ENCODE measurements at regions not wholly inside any gene's neighbourhood (a gene's known extent, or its start where the extent isn't known, plus 50 kb on each side); places are given as distances from the start of the nearest gene placed in this dataset.
A peak's percentile ranks its signal among the peaks of the same experiment; 100 is the strongest.
"Not testable (repeated sequence)": the region's sequence is repeated elsewhere in the genome, so short reads cannot be mapped to it uniquely, and the experiment has no call there.

DNA sequence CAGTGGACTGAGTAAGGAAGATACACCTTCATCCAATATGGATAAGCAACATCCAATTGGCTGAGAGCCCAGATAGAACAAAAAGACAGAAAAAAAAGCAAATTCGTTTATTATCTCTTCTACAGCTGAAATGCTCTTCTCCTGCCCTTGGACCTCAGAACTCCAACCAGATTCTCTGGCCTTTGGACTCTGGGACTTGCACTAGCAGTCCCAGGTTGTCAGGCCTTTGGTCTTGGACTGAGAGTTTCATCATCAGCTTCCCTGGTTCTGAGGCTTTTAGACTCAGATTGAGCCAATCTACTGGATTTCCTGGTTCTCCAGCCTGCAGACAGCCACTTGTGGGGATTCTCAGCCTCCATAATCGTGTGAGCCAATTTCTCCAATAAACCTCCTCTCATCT lies 926.8 kb downstream of the PLA2G4A start:
- DNase-seq, result no peak

DNA sequence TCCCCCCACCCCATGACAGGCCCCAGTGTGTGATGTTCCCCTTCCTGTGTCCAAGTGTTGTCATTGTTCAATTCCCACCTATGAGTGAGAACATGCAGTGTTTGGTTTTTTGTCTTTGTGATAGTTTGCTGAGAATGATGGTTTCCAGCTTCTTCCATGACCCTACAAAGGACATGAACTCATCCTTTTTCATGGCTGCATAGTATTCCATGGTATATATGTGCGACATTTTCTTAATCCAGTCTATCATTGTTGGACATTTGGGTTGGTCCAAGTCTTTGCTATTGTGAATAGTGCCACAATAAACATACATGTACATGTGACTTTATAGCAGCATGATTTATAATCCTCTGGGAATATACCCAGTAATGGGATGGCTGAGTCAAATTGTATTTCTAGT lies 927.9 kb downstream of the PLA2G4A start:
- DNase-seq, result not testable (repeated sequence)

DNA sequence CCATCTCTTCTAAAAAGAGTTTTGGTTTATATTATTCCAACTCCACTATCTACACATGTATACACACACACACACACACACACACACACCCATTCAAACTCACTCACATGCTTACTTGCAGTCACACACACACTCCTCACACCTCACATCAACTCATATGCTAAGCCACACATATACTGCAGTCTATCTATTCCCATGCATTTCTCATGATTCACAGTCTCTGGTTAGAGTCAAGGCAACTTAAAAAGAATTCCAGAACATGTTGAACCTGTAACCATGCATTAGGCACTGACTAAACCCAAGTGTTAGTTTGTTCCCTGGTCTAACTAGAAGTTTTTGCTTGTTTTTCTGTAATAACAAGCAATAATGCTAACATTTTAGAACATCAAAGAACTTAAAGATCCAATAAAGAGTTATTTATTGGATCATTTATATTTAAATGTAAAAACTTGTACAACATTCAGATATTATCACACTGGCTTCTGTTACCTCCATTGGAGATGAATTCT lies 931.1 kb downstream of the PLA2G4A start:
- DNase-seq, result no peak

DNA sequence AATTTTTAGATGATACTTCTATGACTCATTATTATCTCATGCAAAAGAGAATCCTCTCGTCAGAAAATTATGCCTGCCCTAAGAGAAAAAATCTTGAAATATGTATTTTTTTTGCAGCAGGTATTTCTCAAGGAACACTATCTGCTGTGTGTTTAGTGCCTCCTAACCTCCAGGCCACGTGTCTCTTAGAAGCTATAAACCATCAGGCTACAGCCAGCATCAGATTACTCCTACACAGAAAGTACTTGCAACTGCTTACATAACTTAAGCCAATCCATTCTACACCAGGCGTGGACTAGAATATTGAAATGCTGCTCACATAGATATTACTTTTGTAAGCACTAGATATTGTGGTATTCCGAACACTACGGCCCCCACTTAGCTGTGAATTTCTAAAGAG lies 933.4 kb downstream of the PLA2G4A start:
- no peak for DNase-seq

DNA sequence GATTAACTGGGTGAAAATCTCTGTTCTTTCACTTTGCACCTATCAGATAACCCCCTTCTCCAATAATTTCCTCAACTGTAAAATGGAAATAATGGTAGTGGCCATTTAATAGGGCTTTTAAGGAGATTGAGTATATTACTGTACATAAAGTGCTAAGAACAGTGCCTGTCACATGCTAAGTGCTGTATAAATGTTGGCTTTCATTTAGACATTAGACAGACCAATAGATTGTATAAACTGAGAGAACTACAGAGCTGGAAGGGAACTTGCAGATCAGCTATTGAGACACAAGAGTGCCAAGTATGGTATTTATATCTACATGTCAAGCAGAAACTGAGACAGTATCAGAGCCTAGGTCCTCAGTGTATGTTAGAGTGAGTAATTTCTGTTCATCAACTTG lies 934.7 kb downstream of the PLA2G4A start:
- no peak for DNase-seq

DNA sequence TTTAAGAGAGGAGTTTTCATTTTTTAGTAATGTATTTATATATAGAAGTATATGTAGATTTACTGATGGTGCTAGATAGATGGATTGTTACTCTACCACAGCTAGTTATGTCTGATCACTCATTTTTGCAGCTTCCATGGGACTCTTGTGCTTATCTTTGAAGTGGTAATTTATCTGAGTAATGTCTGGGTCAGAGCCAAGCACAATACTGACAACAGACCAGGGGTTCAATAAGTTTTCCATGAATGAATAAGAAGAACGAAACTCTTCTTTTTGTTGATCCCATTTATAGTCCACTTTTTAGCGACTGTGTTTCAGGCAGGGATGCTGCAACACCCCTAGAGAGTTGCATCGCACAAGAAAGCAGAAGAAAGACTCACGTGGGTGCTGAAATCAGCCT lies 935.2 kb downstream of the PLA2G4A start:
- DNase-seq, result no peak

DNA sequence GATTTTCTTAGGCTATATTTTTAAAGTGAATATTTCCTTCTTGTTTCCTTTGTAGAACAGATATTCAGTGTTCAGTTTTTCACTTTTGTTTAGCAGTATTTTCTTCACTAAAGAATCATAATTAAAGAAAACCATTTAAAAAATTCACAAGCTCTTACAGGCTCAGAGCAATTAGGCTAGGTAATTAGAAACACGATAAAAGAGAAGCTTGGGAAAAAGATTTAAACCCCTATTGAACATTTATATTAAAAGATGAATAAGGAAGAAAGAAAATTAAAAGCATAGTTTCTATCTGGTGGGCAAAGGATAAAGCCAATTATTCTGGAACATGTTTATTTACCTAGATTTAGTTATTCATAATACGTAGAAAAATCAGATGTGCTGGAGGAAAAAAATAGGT lies 942.6 kb downstream of the PLA2G4A start:
- no peak for DNase-seq

DNA sequence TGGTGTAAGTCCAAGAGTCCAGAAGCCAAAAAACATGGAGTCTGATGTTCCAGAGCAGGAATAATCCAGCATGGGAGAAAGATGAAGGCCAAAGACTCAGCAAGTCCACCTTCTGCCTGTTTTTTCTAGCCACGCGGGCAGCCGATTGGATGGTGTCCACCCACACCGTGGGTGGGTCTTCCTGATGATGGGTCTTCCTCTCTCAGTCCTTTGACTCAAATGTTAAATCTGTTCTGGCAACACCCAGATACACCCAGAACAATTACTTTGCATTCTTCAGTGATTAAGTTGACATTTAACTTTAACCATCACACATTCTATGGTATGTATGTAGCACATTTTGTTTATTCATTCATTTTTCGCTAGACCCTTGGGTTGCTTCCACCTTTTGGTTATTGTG lies 944.4 kb downstream of the PLA2G4A start:
- no peak for DNase-seq

DNA sequence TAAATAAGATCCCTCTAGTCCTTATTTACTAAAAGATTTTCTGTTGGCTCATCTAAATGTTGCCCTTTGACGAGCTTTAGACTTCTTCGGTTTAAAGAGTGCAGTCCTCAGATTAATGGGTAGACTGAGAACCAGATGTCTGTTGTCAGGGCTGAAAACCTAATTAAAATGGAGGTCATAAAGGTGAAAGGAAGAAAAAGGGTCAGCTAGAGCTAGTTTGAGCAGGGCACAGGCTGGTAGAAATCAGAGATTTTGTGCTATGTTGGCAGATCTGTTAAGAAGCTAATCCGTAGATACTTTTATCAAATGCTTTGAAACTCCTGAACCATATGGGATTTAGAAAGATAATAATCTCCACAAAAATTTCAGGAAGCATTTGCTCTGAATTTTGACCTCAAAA lies 959.0 kb downstream of the PLA2G4A start:
- DNase-seq, result no peak

DNA sequence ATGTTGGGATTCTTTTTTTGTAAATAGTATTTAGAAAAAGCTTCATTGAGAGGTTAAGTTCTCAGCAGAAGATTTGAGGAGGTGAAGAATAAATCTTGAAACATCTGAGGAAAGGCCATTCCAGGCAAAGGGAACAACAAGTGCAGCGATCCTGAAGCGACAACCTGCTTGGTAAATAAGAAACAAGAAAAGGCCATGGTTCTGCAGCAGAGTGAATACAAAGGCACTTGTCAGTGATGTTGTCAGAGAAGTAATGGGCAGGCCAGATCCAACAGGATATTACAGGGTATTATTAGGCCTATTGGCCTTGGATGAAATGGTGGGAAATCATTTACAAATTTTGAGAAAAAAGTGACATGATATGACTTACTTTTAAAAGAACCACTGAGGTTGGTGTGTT lies 960.0 kb downstream of the PLA2G4A start:
- DNase-seq, result no peak

DNA sequence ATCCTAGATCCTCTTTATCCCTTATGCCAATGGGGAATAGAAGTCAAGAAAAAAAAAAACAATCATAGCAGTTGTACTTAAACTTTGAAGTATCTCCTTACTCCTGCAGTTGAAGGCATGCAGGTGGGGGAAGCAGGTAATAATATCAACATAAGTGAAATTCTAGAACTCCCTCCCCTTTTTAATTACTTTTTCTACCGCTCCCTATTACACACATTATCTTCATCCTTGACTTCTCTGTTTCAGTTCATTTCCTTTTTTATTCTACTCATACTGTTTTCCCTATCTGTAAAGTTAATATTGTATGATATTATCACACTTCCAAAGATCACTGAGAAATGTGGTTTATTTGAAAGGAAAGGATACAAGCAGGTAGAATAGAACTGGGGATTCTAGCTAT lies 962.0 kb downstream of the PLA2G4A start:
- no peak for DNase-seq

DNA sequence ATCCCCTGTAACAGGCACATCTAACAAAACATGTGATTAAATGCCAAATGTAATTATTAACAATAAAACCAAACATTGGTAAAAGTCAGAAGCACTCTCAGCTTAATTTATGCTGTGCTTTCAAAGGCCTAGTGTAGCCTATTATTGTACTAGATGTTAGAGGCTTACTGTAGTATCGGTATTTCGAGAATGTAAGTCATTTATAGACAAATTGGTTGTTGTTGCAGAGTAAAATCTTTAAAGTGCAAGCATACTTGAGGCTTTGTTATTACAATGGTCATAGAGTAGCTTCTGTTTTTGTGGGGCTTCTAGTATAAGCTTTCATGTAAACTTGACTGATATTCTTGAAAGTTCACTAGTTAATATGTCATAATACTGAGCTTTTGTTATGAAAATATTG lies 965.8 kb downstream of the PLA2G4A start:
- DNase-seq, result no peak

DNA sequence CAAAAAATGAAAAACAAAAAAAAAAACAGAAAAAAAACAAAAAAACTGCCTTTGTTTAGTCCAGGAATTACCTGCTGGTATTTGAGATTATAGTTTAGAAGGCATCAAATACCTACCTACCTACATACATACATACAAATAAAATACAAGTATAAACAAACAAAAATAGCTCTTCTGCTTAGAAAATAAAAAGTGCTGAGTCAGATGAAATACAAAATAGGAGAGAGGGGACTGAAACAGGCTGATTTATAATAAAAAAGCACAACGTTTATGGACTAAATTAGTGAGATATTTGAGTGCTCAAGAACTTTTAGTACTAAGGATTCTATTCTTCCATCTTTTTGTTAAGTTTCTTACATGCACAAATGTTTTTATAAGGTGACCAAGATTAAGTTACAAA lies 980.8 kb downstream of the PLA2G4A start:
- DNase-seq, result no peak

DNA sequence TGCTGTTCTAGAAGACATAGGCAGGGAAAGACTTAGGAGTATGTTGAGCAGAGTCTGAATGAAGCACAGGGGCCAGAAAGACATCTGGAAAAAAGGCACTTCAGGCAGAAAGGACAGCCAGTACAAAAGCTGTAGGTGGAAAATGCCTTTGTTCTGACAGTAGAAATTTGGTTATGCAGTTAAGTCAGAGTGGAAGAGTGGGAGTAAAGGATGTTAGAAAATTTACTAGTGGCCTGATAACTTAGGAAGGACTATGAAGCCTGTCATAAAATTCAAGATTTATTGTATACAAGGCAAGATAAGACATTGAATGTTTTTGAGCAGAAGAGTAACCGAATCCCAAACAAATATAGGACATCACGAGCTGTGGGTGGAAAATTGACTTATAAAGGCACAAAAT lies 987.9 kb downstream of the PLA2G4A start:
- DNase-seq, result no peak

DNA sequence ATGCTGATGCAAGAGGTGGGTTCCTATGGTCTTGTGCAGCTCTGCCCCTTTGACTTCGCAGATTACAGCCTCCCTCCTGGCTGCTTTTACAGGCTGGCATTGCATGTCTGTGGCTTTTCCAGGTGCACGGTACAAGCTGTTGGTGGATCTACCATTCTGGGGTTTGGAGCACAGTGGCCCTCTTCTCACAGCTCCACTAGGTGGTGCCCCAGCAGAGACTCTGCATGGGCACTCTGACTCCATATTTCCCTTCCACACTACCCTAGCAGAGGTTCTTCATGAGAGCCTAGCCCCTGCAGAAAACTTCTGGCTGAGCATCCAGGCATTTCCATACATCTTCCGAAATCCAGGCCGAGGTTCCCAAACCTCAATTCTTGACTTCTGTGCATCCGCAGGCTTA lies 989.0 kb downstream of the PLA2G4A start:
- no peak for DNase-seq

DNA sequence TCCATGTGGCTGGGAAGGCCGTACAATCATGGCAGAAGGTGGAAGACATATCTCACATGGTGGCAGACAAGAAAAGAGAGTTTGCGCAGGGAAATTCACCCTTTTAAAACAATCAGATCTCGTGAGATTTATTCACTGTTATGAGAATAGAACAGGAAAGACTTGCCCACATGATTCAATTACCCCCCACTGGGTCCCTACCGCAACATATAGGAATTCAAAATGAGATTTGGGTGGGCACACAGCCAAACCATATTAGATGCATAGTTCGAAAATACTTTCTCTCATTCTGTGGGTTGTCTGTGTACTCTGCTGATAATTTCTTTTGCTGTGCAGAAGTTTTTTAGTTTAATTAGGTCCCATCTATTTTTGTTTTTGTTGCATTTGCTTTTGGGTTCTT lies 990.3 kb downstream of the PLA2G4A start:
- no peak for DNase-seq

DNA sequence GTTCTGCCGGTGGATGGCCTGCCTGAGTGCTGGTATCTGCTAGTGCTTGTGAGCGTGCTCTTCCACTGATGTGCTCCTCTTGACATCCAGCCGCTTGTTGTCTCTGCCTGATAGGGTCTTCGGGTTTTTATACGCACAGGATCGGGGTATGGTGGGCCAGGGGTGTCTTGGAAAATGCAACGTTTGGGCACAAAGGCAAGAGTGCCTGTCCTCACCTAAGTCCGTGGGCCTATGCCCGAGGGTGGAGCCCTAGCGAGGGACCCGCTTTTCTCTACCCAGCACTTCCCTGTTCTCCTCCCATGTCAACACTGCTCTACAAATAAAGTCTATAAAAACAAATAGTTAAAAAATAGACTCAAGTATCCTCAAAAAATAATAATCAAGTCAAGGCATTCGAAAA lies 1007.8 kb downstream of the PLA2G4A start:
- DNase-seq, result no peak

DNA sequence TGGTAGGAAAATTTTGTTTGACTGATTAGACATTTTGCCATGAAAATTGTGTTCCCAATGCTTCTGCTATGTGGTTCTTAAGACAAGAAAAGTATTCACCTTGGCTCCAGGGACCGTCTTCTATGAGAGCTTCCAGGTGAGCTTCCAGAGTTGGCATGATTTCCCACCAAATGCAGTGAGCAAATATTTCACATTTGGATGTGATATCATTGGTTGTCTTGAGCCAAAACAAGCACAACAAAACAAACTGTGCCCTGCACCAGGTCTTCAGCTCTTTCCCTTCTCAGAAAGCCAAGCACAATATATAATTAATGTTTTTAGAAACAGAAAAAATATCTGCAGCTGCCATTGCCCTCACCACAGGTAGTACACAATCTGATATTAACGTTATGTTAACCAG lies 1009.0 kb downstream of the PLA2G4A start:
- no peak for DNase-seq

DNA sequence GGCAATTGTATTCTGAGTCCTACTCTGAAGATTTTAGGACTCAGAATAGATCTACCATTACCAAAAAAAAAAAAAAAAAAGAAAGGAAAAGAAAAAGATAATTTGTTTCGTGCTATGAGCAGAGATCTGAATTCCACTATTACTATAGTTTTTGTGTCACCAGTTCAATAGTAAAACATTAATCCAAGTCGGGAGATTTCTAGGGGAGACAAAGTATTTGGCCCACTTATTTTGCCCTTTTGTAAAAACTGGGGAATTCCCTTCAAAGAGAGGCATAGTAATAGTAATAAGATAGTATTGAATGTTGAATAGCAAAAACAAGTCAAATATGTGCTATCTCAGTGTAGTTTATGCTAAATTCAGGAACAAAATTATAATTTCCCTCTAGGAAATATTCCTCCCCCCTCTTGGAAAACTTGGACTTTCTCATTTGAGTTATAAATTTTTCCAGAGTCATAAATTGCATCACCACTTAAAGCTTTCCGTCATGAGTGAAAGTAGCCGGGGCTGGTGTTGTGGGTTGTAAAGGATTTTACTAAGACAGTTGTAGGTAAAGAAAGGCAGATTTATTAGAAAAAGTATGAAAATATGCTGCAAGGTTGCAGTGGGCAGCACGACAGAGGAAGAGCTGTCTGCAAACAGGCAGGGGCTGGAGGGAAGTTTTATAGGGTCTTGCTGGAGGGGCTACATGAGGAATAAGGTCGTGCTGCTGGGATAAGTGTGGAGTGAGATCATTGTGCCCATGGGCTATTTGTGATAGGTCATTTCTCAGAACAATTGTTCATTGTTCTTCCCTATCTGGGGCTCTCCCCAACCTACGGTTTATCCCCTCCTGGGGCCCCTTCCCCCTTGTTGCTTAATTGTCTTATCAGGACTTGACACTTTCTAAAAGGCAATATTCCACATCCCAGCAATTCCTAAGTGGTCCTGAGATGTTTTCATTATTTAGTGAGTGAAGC lies 1009.9 kb downstream of the PLA2G4A start:
- DNase-seq, result no peak

DNA sequence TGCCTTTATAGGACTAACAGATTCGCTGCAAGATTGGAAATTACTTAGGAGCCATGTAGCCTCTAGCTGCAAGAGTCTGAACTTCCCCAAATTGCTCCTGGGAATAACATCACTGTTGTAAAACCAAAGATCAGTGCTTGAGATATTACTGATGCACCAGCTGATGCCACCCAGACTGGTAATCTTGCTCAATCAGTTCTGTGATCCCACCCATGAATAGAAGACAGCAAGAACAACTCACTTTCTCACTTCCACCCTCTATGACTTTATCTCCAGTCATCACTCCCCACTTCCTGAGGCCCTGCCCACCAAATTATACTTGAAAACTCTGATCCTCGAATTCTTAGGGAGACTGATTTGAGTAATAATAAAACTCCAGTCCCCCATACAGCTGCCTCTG lies 1011.1 kb downstream of the PLA2G4A start:
- DNase-seq, result no peak

DNA sequence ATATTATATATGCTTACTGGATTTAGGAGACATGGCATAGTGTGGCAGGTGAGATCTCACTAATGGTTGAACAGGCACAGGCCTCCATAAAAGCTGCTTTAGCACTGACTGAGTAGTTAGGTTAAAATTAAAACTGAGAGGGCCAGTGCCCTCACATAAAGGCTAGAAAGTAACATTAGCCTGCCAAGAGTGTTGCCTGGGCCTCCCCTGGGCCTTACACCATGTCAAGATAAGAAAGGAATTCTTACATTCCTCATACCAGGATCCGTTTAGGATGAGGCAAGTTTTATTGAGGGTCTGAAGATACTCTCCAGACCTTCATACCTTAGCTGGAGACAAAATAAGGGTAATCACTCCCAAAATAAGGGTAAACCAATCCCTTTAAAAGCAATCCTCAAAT lies 1011.8 kb downstream of the PLA2G4A start:
- DNase-seq, result no peak

DNA sequence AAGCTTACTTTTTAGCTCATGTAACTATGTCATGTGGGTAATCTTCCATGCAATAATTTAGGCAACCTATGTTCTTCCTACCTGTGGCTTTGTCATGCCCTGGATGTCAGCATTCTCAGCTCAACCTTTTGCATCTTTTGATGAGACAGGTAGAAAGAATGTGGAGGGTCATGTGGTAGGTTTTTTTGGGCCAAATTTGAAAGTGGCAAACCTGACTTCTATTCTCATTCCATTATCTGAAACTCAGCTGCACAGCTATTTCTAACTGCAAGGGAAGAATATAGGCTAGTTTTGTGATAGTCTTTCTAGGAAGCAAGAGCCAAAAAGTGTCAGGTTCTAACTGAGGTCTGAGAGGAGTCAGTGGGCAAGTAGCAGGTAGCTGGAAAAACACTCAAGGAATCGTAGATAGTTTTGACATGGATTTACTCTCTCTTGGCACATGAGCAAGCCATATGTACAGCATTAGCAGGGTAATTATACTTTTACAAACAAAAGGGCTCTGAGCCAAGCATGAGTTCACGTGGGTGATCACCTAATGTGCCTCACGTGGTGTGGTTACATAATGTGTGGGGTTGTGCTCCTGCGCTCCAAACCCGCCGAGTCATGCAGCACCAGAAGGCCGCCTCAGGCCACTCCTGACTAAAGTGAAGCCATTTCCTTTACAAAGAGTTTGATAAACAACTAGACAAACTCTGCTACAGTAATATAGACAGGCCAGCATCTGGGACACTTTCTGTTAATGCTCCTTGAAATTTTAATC lies 1013.8 kb downstream of the PLA2G4A start:
- DNase-seq, result peak; percentile 76

DNA sequence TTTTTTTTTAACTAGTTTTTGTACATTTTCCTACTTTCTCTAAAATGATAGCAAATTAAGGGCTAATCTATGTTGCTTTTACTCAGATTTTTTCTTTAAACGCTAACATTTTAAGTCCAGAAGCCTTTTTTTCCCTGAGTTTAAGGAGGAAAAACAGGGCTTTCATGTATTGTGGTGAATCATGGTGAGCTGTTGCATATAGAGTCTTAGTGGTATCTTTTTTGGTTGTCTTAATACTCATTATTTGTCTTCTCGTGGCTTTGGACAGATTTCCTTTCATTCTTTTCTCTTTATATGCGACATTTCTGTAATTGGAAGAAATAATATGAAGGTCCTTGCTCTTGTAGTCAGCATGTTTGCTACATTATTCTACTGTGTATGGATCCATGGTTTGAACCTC lies 1015.6 kb downstream of the PLA2G4A start:
- DNase-seq, result no peak

DNA sequence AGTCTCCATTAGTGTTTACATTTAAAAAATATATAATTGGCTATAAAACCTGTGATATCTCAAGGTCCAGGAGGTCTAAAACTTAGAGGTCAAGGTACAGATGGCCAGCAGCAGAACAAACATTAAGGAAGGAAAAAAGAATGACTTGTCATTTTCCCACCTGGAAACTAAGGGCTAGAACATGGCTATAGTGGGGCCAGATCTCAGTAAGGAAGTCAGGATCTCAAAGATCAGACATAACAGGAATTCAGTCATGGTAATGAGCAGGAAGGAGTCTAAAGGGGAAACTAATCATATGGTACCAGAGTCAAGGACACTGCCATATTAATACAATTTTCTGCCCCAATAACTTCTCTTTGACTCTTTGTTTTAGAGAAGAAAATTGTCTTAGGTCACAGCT lies 1018.8 kb downstream of the PLA2G4A start:
- DNase-seq, result no peak
